NT2/D1 (cell line): ENCODE measurements at regions not wholly inside any gene's neighbourhood (a gene's known extent, or its start where the extent isn't known, plus 50 kb on each side); places are given as distances from the start of the nearest gene placed in this dataset.

Experiments used
- SUZ12 ChIP-seq: IDR thresholded peaks from 2 replicates; pipeline ENCODE4 v1.6.1; 2011; ENCODE audit not compliant: insufficient read length, insufficient read depth; ENCODE audit errors: extremely low read depth
- YY1 ChIP-seq: IDR thresholded peaks from 2 replicates; pipeline ENCODE4 v1.6.1; 2011; ENCODE audit not compliant: insufficient read length, insufficient read depth

- no peak for TF ChIP-seq YY1
- TF ChIP-seq SUZ12 = no peak
Measured at GRCh38 chr2:217552081-217552480, 450.7 kb downstream of the TNS1 start.
